Osteocyte (in vitro differentiated cells): ENCODE measurements at regions not wholly inside any gene's neighbourhood (a gene's known extent, or its start where the extent isn't known, plus 50 kb on each side); places are given as distances from the start of the nearest gene placed in this dataset.

Experiments used
- DNase-seq: peaks from one replicate; pipeline ENCODE4 v3.0.0; 2021; ENCODE audit warnings: mixed read lengths; ENCODE audit not compliant: unreplicated experiment; ENCODE audit errors: extremely low spot score
- H3K27ac Mint-ChIP-seq: one replicate; pipeline ENCODE4 v1.8.0; 2021; ENCODE audit warnings: mild to moderate bottlenecking, mixed read lengths; ENCODE audit not compliant: unreplicated experiment
- H3K27me3 Mint-ChIP-seq: one replicate; pipeline ENCODE4 v1.8.0; 2021; ENCODE audit warnings: mixed read lengths; ENCODE audit not compliant: unreplicated experiment
- H3K36me3 Mint-ChIP-seq: one replicate; pipeline ENCODE4 v1.8.0; 2021; ENCODE audit warnings: mixed read lengths; ENCODE audit not compliant: unreplicated experiment
- H3K4me1 Mint-ChIP-seq: one replicate; pipeline ENCODE4 v1.8.0; 2021; ENCODE audit warnings: mixed read lengths; ENCODE audit not compliant: unreplicated experiment
- H3K4me3 Mint-ChIP-seq: one replicate; pipeline ENCODE4 v1.8.0; 2021; ENCODE audit warnings: mild to moderate bottlenecking, moderate library complexity, mixed read lengths; ENCODE audit not compliant: unreplicated experiment
- H3K9me3 Mint-ChIP-seq: one replicate; pipeline ENCODE4 v1.8.0; 2021; ENCODE audit warnings: mixed read lengths; ENCODE audit not compliant: unreplicated experiment
- TF ChIP-seq, protein P1 (sequence below): fragments of 200-600 bp; sonication (generic); IDR thresholded peaks from 2 replicates; pipeline ENCODE4 v1.5.0; 2021; ENCODE audit warnings: antibody characterized with exemption, mild to moderate bottlenecking, moderate library complexity

DNA sequence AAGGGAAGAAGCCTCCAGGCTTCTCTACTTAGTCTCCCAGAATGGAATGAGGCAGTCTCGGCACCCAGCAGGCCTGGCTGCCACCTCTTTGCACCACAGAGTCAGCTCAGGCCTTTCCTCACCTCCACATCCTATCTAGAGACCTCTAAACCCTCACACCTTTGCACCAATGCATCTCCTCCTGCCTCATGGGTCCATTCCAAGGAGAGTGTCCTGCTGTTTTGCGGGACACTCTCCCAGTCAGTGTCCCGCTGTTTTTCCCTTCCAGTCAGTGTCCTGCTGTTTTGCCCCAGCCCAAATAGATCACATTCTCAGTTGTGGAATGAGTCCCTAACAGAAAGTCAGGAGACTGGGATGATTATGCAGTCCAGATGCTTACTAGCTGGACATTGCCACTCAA, 185.6 kb upstream of the CAMK1G start:
- Mint-ChIP-seq H3K4me3 (no peak overlapping the region), H3K4me1 (peaks cover 36% of the 10 kb centered on the region)

DNA sequence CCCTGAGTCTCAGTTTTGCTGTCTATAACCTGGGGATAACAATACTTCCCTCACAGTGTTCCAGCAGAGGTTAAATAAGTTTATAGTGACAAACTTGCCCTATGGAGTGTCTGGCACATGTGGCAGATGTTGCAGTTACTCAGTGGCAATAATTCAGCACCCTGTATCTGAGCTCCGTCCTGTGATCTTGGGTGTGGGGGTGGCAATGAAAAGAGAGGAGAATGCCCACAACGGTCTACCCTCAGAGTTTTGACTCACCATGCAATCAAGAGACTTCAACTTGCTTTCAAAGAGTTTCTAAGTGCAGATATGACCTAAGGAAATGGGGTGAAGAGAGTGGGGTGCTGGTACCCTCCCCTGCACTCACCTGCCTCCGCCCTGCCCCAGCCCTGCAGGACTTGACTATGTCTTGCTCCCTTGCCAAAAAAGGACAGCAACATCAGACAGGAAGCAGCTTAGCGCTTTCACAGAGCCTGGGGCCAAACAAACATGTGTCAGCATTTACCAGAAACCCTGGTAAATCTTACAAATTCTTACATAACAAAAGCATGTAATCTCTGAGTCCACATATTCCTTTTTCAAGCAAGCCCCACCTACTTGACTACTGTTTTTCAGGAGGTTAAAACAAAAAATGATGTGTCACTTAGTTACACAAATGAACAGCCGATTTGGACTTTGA, 185.1 kb upstream of the CAMK1G start:
- no peak for DNase-seq
- Mint-ChIP-seq H3K27ac (peak overlapping the region; percentile 82), H3K27me3 (no peaks in the 10 kb centered on the region), H3K4me3 (no peak overlapping the region), H3K9me3 (no peaks in the 10 kb centered on the region), H3K36me3 (no peaks in the 10 kb centered on the region), H3K4me1 (peaks cover 36% of the 10 kb centered on the region)
- TF ChIP-seq, protein P1, sequence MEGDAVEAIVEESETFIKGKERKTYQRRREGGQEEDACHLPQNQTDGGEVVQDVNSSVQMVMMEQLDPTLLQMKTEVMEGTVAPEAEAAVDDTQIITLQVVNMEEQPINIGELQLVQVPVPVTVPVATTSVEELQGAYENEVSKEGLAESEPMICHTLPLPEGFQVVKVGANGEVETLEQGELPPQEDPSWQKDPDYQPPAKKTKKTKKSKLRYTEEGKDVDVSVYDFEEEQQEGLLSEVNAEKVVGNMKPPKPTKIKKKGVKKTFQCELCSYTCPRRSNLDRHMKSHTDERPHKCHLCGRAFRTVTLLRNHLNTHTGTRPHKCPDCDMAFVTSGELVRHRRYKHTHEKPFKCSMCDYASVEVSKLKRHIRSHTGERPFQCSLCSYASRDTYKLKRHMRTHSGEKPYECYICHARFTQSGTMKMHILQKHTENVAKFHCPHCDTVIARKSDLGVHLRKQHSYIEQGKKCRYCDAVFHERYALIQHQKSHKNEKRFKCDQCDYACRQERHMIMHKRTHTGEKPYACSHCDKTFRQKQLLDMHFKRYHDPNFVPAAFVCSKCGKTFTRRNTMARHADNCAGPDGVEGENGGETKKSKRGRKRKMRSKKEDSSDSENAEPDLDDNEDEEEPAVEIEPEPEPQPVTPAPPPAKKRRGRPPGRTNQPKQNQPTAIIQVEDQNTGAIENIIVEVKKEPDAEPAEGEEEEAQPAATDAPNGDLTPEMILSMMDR = no peak

More for the DNA sequence above, 185.6 kb upstream of the CAMK1G start:
- Mint-ChIP-seq H3K36me3 (no peaks in the 10 kb centered on the region), H3K27ac (peak overlapping the region; percentile 82), H3K27me3 (no peaks in the 10 kb centered on the region), H3K9me3 (no peaks in the 10 kb centered on the region)
- TF ChIP-seq, protein P1 = no peak
- no peak for DNase-seq

DNA sequence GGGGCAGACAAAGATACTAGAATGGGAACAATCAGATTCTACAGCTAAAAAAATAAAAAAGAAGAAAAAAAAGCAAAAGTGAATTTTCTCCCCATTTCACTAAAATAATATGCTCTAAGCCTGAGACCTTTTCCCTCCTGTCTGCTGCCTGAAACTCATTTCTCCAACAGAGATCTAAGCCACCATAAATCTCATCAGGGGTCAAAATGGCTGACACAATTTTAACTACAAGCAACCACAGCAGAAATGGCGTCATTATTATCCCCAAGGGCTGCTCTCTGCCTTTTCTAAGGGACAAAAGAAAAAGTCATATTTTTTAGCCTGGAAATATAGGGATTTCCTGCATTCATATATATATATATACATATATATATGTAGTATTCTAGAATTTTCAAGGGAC, 183.7 kb upstream of the CAMK1G start:
- peak overlapping the region; percentile 52 for H3K27ac Mint-ChIP-seq
- H3K9me3 Mint-ChIP-seq = no peaks in the 10 kb centered on the region
- H3K36me3 Mint-ChIP-seq = no peaks in the 10 kb centered on the region
- peaks cover 36% of the 10 kb centered on the region for H3K4me1 Mint-ChIP-seq
- DNase-seq = no peak
- no peaks in the 10 kb centered on the region for H3K27me3 Mint-ChIP-seq
- no peak overlapping the region for H3K4me3 Mint-ChIP-seq
- TF ChIP-seq, protein P1 = no peak

DNA sequence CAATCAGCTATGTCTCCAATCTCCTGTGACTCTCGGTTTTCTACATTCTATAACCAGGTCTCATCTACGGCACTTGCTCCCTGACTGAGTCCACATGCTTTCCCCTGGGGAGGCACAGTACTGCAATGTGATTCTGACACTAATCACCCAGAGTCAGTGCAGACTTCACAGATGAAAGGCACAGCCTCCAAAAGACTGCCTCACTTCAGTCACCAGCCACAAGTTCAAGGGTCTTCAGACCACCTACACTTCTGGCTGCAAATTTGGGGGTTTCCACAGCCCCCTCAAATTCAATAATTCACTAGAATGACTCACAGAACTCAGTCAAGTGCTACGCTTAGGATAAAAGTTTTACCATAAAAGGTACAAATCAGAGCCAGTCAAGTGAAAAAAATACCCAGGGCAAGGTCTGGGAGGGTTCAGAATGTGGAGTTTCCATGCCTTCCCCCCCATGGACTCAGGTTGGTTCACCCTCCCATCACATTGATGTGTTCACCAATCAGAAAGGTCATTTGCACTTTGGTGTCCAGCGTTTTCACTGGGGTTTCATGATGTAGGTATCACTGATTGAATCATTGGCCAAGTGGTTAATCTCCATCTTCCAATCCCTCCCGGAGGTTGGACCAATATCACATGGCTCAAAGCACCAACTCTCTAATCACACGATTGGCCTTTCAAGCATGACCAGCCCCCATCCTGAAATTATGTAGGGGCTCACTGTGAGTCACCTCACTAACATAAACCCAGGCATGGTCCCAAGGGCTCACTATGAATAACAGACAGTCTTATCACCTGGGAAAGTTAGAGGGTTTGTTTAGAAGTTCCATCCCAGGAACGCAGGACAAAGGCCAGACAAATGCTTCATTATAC, 182.9 kb upstream of the CAMK1G start:
- TF ChIP-seq, protein P1 = no peak
- no peaks in the 10 kb centered on the region for H3K36me3 Mint-ChIP-seq
- no peaks in the 10 kb centered on the region for H3K27me3 Mint-ChIP-seq
- no peaks in the 10 kb centered on the region for H3K9me3 Mint-ChIP-seq
- no peak overlapping the region for H3K4me3 Mint-ChIP-seq
- peaks cover 36% of the 10 kb centered on the region for H3K4me1 Mint-ChIP-seq
- no peak overlapping the region for H3K27ac Mint-ChIP-seq
- DNase-seq = no peak

DNA sequence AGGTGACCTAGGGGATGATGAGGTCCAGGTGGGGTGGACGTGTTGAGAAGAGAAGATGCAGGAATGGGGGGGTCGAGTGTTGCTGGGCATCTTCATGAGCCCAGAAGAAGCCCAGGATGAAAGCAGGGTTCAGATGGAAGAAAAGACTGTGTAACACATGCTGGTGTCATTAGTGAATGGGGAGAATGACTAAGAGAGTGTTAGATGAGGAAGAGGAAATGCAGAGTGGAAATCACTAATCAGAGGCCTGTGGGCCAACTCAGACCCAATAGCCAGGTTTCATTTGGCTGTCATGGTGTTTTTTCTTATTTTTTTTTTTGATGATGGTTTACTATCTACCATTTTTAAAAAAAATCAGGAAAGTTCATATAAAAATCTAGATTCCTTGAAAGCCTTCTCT, 180.8 kb upstream of the CAMK1G start:
- Mint-ChIP-seq H3K4me1 (peaks cover 33% of the 10 kb centered on the region), H3K27me3 (no peaks in the 10 kb centered on the region), H3K9me3 (no peaks in the 10 kb centered on the region), H3K4me3 (no peak overlapping the region), H3K36me3 (no peaks in the 10 kb centered on the region), H3K27ac (no peak overlapping the region)
- no peak for DNase-seq
- TF ChIP-seq, protein P1 = no peak
